PC-3 (cell line): ENCODE measurements at regions not wholly inside any gene's neighbourhood (a gene's known extent, or its start where the extent isn't known, plus 50 kb on each side); places are given as distances from the start of the nearest gene placed in this dataset.

Experiments used
- ATAC-seq: fragments of 200-7000 bp; cut with Tn5 transposase; 2 replicates; pipeline ENCODE4 v1.9.1; 2020; ENCODE audit warnings: mild to moderate bottlenecking, moderate library complexity
- BruUV-seq: library from RNA; stranded (reverse); fragments of 400-500 nt; replicated peaks from 2 replicates; lab custom pipeline; 2021; lab: Mats Ljungman, UMichigan
- CTCF ChIA-PET: fragments of 300-600 bp; sonication (Branson Sonifier 250); formaldehyde crosslinking; loops from one replicate; lab custom pipeline; 2022; ENCODE audit warnings: antibody characterized with exemption; lab: Charles Lee
- POLR2A ChIA-PET: fragments of 300-600 bp; sonication (Branson Sonifier 250); formaldehyde crosslinking; loops from one replicate; lab custom pipeline; 2022; ENCODE audit warnings: antibody characterized with exemption; ENCODE audit not compliant: unreplicated experiment; lab: Charles Lee
- DNase-seq: peaks from one replicate; pipeline ENCODE4 v3.0.0-alpha.2; 2015
- H2AFZ ChIP-seq: fragments of 300-600 bp; sonication (generic); 2 replicates; pipeline ENCODE4 v1.6.0; 2016; ENCODE audit warnings: antibody characterized with exemption, low read length
- H3F3A ChIP-seq: fragments of 300-600 bp; sonication (generic); one replicate; pipeline ENCODE4 v1.6.0; 2017; ENCODE audit warnings: antibody characterized with exemption, low read length, control low read depth, mild to moderate bottlenecking; ENCODE audit not compliant: unreplicated experiment
- H3K27ac ChIP-seq: fragments of 300-600 bp; sonication (generic); 2 replicates; pipeline ENCODE4 v1.5.1; 2016; ENCODE audit warnings: mild to moderate bottlenecking, low read length
- H3K27me3 ChIP-seq: fragments of 300-600 bp; sonication (generic); 2 replicates; pipeline ENCODE4 v1.6.1; 2016; ENCODE audit warnings: low read length, mixed read lengths
- H3K36me3 ChIP-seq: fragments of 300-600 bp; sonication (generic); 2 replicates; pipeline ENCODE4 v1.6.1; 2016; ENCODE audit warnings: low read depth, mixed run types, low read length, mixed read lengths
- H3K4me1 ChIP-seq: fragments of 300-600 bp; sonication (generic); 2 replicates; pipeline ENCODE4 v1.5.1; 2016; ENCODE audit warnings: low read length; ENCODE audit not compliant: insufficient read depth
- H3K4me2 ChIP-seq: fragments of 300-600 bp; sonication (generic); 2 replicates; pipeline ENCODE4 v1.6.0; 2016; ENCODE audit warnings: low read length
- H3K4me3 ChIP-seq: fragments of 300-600 bp; sonication (generic); 2 replicates; pipeline ENCODE4 v1.5.1; 2016; ENCODE audit warnings: mild to moderate bottlenecking, low read length, mixed read lengths
- H3K79me2 ChIP-seq: fragments of 300-600 bp; sonication (generic); 2 replicates; pipeline ENCODE4 v1.6.1; 2017; ENCODE audit warnings: low read length, mixed read lengths
- H3K9ac ChIP-seq: fragments of 300-600 bp; sonication (generic); 2 replicates; pipeline ENCODE4 v1.6.0; 2016; ENCODE audit warnings: mild to moderate bottlenecking, low read length
- H3K9me2 ChIP-seq: fragments of 300-600 bp; sonication (generic); replicated peaks from 2 replicates; pipeline ENCODE4 v1.6.1; 2016; ENCODE audit warnings: mixed run types, low read length, mixed read lengths
- H3K9me3 ChIP-seq: fragments of 300-600 bp; sonication (generic); 2 replicates; pipeline ENCODE4 v1.6.1; 2016; ENCODE audit warnings: low read length, mixed read lengths
- H4K20me1 ChIP-seq: fragments of 300-600 bp; sonication (generic); 2 replicates; pipeline ENCODE4 v1.6.1; 2016; ENCODE audit warnings: low read length, mixed read lengths
- CTCF ChIP-seq: fragments of 300-600 bp; sonication (generic); conservative IDR thresholded peaks from 2 replicates; pipeline ENCODE4 v1.5.1; 2017; ENCODE audit warnings: antibody characterized with exemption, low read depth, mild to moderate bottlenecking, low read length
- EZH2 ChIP-seq: fragments of 300-600 bp; sonication (generic); IDR thresholded peaks from one replicate; pipeline ENCODE4 v1.6.1; 2017; ENCODE audit warnings: antibody characterized with exemption, mild to moderate bottlenecking, low read length; ENCODE audit not compliant: unreplicated experiment
- EZH2phosphoT487 ChIP-seq: fragments of 300-600 bp; sonication (generic); IDR thresholded peaks from 2 replicates; pipeline ENCODE4 v1.6.1; 2018; ENCODE audit warnings: mild to moderate bottlenecking, antibody characterized with exemption, low read length, borderline replicate concordance
- intact Hi-C: fragments of 100-400 bp; cut with micrococcal nuclease; formaldehyde crosslinking; loops from 2 replicates; pipeline ENCODE4 v1.9.0; 2023

- DNase-seq: no peak
- ChIA-PET POLR2A (interaction anchor here (0.7 kb wide), 1 partner anchor 449 kb away, joined by 4 read pairs; no protein-coding TSS in a partner anchor), CTCF (no interaction called here)
- H3K36me3 ChIP-seq: no peaks in the 10 kb centered on the region
- no peak overlapping the region for H3K4me3 ChIP-seq
- no peaks in the 10 kb centered on the region for H3K27me3 ChIP-seq
- no TSS peak for BruUV-seq
- no peaks in the 10 kb centered on the region for H3K9me2 ChIP-seq
- H3K79me2 ChIP-seq: no peaks in the 10 kb centered on the region
- no peaks in the 10 kb centered on the region for H4K20me1 ChIP-seq
- intact Hi-C loops: no loop called here
- no peak for TF ChIP-seq CTCF
- no peak for TF ChIP-seq EZH2phosphoT487
- TF ChIP-seq EZH2: no peak
- no peak overlapping the region for H3K9ac ChIP-seq
- no peak overlapping the region for H3K27ac ChIP-seq
- peaks cover 30% of the 10 kb centered on the region for H3K4me1 ChIP-seq
- no peaks in the 10 kb centered on the region for H3K9me3 ChIP-seq
- H3K4me2 ChIP-seq: no peak overlapping the region
- no peak for ATAC-seq
- no peaks in the 10 kb centered on the region for H3F3A ChIP-seq
- H2AFZ ChIP-seq: no peak overlapping the region
These were observed 248.6 kb upstream of the RUNX1 start for GRCh38 chr21:35297665-35298064.

GRCh38 chr21:35294231-35294898 lies 245.3 kb upstream of the RUNX1 start:
- Histone ChIP-seq H3K9ac (no peak overlapping the region), H3K4me1 (peaks cover 23% of the 10 kb centered on the region), H3K36me3 (no peaks in the 10 kb centered on the region), H3K4me3 (no peak overlapping the region), H3K4me2 (peak overlapping the region; percentile 7; the same call in 1 of the 2 replicates), H2AFZ (peak overlapping the region; percentile 52), H3K27me3 (no peaks in the 10 kb centered on the region), H3K79me2 (no peaks in the 10 kb centered on the region), H4K20me1 (no peaks in the 10 kb centered on the region), H3K9me3 (no peaks in the 10 kb centered on the region), H3F3A (no peaks in the 10 kb centered on the region), H3K9me2 (no peaks in the 10 kb centered on the region), H3K27ac (peak overlapping the region; percentile 12; the same call in 1 of the 2 replicates)
- intact Hi-C loops: no loop called here
- DNase-seq (peak; percentile 50), ATAC-seq (peak; percentile 50; the same call in 1 of the 2 replicates)
- no peak for TF ChIP-seq EZH2
- TF ChIP-seq EZH2phosphoT487: no peak
- ChIA-PET POLR2A (interaction anchor here (0.6 kb wide), 1 partner anchor 155 kb away, joined by 5 read pairs; no protein-coding TSS in a partner anchor), CTCF (no interaction called here)
- no TSS peak for BruUV-seq

- ATAC-seq: no peak
- TF ChIP-seq EZH2: no peak
- no peak for TF ChIP-seq EZH2phosphoT487
- no peak for TF ChIP-seq CTCF
- Histone ChIP-seq H3K4me2 (no peak overlapping the region), H3K27me3 (no peaks in the 10 kb centered on the region), H3K4me1 (peaks cover 16% of the 10 kb centered on the region), H2AFZ (no peak overlapping the region), H3K27ac (no peak overlapping the region), H3K9me3 (no peaks in the 10 kb centered on the region), H3K4me3 (no peak overlapping the region), H3K9me2 (no peaks in the 10 kb centered on the region), H3K36me3 (no peaks in the 10 kb centered on the region; the same call in 1 of the 2 replicates), H3K9ac (no peak overlapping the region), H4K20me1 (no peaks in the 10 kb centered on the region), H3K79me2 (no peaks in the 10 kb centered on the region), H3F3A (no peaks in the 10 kb centered on the region)
- intact Hi-C loops: no loop called here
- ChIA-PET CTCF (no interaction called here), POLR2A (interaction anchor here (1.0 kb wide), 1 partner anchor 404 kb away, joined by 4 read pairs; no protein-coding TSS in a partner anchor)
- BruUV-seq: no TSS peak
- no peak for DNase-seq
These were observed 243.0 kb upstream of the RUNX1 start for GRCh38 chr21:35291973-35292627.
